ENCODE measurements at regions not wholly inside any gene's neighbourhood (a gene's known extent, or its start where the extent isn't known, plus 50 kb on each side); places are given as distances from the start of the nearest gene placed in this dataset.
"Not testable (repeated sequence)": the region's sequence is repeated elsewhere in the genome, so short reads cannot be mapped to it uniquely, and the experiment has no call there.

DNA sequence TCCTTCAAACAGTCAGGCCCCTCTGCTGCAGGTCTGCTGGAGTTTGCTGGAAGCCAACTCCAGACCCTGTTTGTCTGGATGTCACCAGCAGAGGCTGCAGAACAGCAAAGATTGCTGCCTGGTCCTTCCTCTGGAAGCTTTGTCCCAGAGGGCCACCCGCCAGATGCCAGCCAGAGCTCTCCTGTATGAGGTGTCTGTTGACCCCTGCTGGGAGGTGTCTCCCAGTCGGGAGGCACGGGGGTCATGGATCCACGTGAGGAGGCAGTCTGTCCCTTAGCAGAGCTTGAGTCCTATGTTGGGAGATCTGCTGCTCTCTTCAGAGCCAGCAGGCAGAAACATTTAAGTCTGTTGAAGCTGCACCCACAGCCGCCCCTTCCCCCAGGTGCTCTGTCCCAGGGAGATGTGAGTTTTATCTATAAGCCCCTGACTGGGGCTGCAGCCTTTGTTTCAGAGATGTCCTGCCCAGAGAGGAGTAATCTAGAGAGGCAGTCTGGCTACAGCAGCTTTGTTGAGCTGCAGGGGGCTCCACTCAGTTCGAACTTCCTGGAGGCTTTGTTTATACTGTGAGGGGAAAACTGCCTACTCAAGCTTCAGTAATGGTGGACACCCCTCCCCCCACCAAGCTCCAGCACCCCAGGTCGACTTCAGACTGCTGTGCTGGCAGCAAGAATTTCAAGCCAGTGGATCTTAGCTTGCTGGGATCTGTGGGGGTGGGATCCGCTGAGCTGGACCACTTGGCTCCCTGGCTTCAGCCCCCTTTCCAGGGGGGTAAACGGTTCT, 72.1 kb downstream of the OGFRL1 start:
- DNase-seq (ENCODE audit: low read depth); H3K4me3 ChIP-seq (ENCODE audit: control insufficient read depth, low read depth, low read length): not testable (repeated sequence)

DNA sequence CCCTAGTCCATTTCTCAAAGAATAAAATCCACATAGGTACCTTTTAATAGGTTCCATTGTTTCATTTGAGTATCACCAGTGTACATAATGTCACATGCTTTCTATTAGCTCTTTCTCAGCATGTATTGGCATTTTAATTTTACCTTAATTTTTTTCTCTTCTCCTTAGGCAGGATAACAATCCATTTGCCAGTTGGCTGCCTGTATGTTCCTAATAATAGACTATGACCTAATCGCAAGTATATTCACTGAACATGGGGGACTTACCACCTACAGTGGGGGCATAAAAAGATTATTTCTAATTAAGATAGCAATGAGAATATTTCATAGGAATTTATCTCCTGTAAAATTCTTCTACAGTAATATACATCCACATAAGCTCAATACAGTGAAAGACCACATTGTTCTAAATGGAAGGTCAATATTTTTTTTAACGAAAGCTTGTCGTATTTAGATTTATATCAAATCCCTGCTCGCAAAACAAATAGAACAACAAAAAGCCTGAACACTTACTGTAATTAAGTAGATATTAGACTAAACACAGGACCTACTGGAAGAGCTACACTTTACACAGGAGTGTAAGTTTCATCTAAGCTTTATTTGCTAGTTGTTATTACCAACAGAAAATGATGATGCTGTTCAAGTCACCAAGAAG, 76.4 kb downstream of the OGFRL1 start:
- no peak for DNase-seq (ENCODE audit: low read depth)
- no peak overlapping the region for H3K4me3 ChIP-seq (ENCODE audit: control insufficient read depth, low read depth, low read length)
- TF ChIP-seq, protein P1, sequence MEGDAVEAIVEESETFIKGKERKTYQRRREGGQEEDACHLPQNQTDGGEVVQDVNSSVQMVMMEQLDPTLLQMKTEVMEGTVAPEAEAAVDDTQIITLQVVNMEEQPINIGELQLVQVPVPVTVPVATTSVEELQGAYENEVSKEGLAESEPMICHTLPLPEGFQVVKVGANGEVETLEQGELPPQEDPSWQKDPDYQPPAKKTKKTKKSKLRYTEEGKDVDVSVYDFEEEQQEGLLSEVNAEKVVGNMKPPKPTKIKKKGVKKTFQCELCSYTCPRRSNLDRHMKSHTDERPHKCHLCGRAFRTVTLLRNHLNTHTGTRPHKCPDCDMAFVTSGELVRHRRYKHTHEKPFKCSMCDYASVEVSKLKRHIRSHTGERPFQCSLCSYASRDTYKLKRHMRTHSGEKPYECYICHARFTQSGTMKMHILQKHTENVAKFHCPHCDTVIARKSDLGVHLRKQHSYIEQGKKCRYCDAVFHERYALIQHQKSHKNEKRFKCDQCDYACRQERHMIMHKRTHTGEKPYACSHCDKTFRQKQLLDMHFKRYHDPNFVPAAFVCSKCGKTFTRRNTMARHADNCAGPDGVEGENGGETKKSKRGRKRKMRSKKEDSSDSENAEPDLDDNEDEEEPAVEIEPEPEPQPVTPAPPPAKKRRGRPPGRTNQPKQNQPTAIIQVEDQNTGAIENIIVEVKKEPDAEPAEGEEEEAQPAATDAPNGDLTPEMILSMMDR (IDR thresholded peaks at IDR 0.05; ENCODE audit: control insufficient read depth, insufficient read depth, low read depth, low read length, missing control alignments), result no peak

DNA sequence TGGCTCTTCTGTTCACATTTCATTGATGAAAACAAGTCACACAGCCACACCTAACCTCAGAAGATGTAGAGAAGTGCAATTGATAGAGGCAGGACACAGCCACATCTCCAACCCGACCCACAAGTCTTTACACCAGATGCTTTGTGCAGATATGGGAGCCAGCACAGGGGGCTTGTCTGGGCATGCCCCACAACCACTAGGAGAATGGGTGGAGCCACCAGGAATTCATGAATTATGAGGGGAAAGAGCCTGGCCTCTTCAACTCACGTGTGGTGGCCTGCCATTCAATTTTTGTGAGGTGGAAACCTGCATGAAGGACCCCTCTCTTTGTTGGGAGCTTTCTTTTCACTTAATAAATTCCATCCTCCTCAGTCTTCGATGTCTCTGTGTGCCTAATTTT, 79.1 kb downstream of the OGFRL1 start:
- TF ChIP-seq, protein P1 (IDR thresholded peaks at IDR 0.05; ENCODE audit: control insufficient read depth, insufficient read depth, low read depth, low read length, missing control alignments), result no peak
- no peak overlapping the region for H3K4me3 ChIP-seq (ENCODE audit: control insufficient read depth, low read depth, low read length)
- DNase-seq (ENCODE audit: low read depth), result no peak

DNA sequence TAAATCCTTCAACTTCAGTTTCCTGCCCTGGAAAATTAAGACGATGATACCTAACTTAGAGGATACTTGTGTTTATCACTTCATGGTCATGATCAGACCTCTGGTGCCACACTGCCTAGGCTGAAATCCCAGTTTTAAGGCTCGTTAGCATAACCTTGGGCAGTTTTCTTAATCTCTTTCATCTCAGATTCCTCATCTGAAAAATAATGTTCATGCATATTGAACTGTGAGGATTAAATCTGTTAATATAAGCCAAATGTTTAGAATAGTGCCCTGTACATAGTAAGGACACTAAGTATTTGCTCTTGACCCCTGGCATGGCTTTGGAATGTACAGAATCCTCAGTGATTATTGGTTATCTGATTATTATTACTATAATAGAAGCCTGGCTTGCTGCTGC, 79.7 kb downstream of the OGFRL1 start:
- TF ChIP-seq, protein P1 (IDR thresholded peaks at IDR 0.05; ENCODE audit: control insufficient read depth, insufficient read depth, low read depth, low read length, missing control alignments), result no peak
- DNase-seq (ENCODE audit: low read depth), result no peak
- no peak overlapping the region for H3K4me3 ChIP-seq (ENCODE audit: control insufficient read depth, low read depth, low read length)

DNA sequence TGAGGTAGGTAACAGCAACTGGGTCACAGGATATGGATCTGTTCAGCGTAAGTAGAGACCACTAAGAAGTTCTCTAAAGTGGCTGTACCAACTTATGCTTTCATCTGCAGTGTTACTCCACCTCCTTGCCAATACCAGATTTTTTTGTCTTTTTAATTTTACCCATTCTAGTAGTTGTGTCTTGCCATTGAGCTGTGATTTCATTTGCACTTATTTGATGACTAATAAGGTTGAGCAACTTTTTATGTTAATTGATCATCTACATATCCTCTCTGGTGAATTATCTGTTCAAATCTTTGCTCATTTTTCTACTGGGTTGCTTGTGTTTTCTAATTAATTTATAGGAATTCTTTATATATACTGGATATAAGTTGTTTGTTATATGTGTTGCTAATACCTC, 82.9 kb downstream of the OGFRL1 start:
- DNase-seq (ENCODE audit: low read depth), result no peak
- H3K4me3 ChIP-seq (ENCODE audit: control insufficient read depth, low read depth, low read length), result no peak overlapping the region
- TF ChIP-seq, protein P1 (IDR thresholded peaks at IDR 0.05; ENCODE audit: control insufficient read depth, insufficient read depth, low read depth, low read length, missing control alignments), result no peak

DNA sequence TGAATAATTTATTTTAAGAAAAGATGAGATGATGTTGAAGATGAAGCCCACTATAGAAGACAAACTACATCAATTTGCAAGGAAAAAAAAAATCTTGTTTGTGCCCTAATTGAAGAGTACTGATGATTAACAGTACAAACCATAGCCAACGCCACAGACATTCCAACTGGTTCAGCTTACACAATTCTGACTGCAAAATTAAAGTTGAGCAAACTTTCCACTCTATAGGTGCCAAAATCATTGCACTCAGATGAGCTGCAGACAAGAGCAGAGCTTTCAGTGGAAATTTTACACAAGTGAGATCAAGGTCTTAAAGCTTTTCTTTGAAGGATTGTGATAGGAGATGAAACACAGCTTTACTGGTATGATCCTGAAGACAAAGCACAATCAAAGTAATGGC, 85.3 kb downstream of the OGFRL1 start:
- TF ChIP-seq, protein P1 (IDR thresholded peaks at IDR 0.05; ENCODE audit: control insufficient read depth, insufficient read depth, low read depth, low read length, missing control alignments), result no peak
- DNase-seq (ENCODE audit: low read depth), result no peak
- H3K4me3 ChIP-seq (ENCODE audit: control insufficient read depth, low read depth, low read length), result no peak overlapping the region

DNA sequence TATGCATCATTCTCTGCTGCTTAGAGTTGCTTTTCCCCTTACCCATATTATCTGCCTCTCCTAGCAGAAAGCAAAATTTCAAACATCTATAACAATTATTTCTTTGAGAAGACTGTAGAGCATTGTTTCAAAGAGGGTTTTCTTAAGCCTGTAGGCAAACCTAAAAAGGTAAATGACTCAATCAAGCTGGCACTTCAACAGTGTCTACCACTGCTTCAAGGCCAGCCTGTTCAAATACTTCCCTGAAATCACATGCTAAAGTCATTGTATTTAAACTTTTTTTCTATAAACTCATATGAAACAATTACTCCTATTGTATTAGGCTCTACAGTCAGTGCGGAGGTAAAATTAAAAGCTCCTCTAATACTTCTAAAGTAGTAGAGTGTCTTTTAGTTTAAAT, 87.1 kb downstream of the OGFRL1 start:
- TF ChIP-seq, protein P1 (IDR thresholded peaks at IDR 0.05; ENCODE audit: control insufficient read depth, insufficient read depth, low read depth, low read length, missing control alignments), result no peak
- H3K4me3 ChIP-seq (ENCODE audit: control insufficient read depth, low read depth, low read length), result no peak overlapping the region
- DNase-seq (ENCODE audit: low read depth), result no peak

All from AG09309 (cell line).